Lung (tissue), 11 donors: ENCODE measurements at regions not wholly inside any gene's neighbourhood (a gene's known extent, or its start where the extent isn't known, plus 50 kb on each side); places are given as distances from the start of the nearest gene placed in this dataset.

Experiments
- ATAC-seq: fragments of 200-7000 bp; cut with Tn5 transposase; one replicate; pipeline ENCODE4 v1.9.1; 2020; ENCODE audit warnings: moderate number of reproducible peaks; ENCODE audit not compliant: insufficient read depth, low FRiP score
- DNase-seq, 3 donors: peaks; one replicate each; pipeline ENCODE4 v3.0.0-alpha.2; 2013 to 2017
- H3K27ac ChIP-seq, 2 donors: one replicate each; pipeline ENCODE4 v1.5.1; 2013; ENCODE audit warnings: mild to moderate bottlenecking in 2 of 2, moderate library complexity in 2 of 2, control low read depth in 1 of 2, inconsistent platforms in 1 of 2, low read depth in 1 of 2, low read length in 1 of 2
- H3K27me3 ChIP-seq, 3 donors: one replicate each; pipeline ENCODE4 v1.5.1; 2013; ENCODE audit warnings: low read length in 2 of 3; ENCODE audit not compliant: control insufficient read depth in 3 of 3, insufficient read depth in 3 of 3
- H3K36me3 ChIP-seq, 4 donors: one replicate each; pipeline ENCODE4 v1.5.1; 2013; ENCODE audit warnings: low read length in 4 of 4, mild to moderate bottlenecking in 1 of 4, moderate library complexity in 1 of 4; ENCODE audit not compliant: control insufficient read depth in 4 of 4, insufficient read depth in 4 of 4
- H3K4me1 ChIP-seq, 5 donors: one replicate each; pipeline ENCODE4 v1.5.1; 2013; ENCODE audit warnings: low read length in 5 of 5, mild to moderate bottlenecking in 2 of 5, moderate library complexity in 1 of 5; ENCODE audit not compliant: control insufficient read depth in 5 of 5, insufficient read depth in 5 of 5
- H3K4me3 ChIP-seq: one replicate; pipeline ENCODE4 v1.5.1; 2013; ENCODE audit warnings: mild to moderate bottlenecking, control low read depth, moderate library complexity
- H3K9ac ChIP-seq, 2 donors: one replicate each; pipeline ENCODE4 v1.5.1; 2013; ENCODE audit warnings: low read length in 2 of 2, control low read depth in 1 of 2; ENCODE audit not compliant: insufficient read depth in 1 of 2
- H3K9me3 ChIP-seq, 4 donors: one replicate each; pipeline ENCODE4 v1.5.1; 2013; ENCODE audit warnings: low read length in 3 of 4, mild to moderate bottlenecking in 1 of 4, moderate library complexity in 1 of 4; ENCODE audit not compliant: control insufficient read depth in 4 of 4, insufficient read depth in 3 of 4
- CTCF ChIP-seq: IDR thresholded peaks from 2 replicates; pipeline ENCODE4 v1.5.1; 2012; ENCODE audit warnings: mild to moderate bottlenecking; ENCODE audit errors: control extremely low read depth, extremely low read depth
- WGBS, 2 donors: extraction: QIAGEN DNeasy Blood & Tissue Kit; methylation state at CpG; one replicate each; pipeline ENCODE4 v1.1.7; 2013; 5-methylcytosine and 5-hydroxymethylcytosine counted together
- donor health status: control.
- donor health status: control.
- donor health status: Bipolar disorder and iron deficiency.
- donor health status: healthy.
- donor health status: DM: yes; HTN: yes; CAD: no.

DNA sequence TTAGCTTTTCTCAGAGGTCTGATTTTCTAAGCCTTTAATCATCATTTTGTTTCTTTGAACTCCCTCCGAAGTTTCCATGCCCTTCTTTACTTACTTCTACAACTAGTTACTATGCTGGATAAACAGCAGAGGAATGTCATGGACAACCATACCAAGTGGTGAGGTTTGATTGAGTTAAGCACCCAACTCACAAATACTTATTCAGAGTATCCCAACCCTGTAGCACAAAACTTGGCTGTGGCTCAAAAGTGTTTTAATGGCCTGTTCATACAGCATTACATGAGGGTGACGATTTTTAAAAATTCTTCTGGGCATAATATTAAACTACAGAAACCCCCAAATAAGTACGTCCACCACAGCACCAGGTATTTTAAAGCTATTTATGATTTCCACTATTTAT is 946.8 kb upstream of the SOX9 start:
- no peaks in the 10 kb centered on the region for H3K9me3 ChIP-seq
- ATAC-seq: no peak
- H3K4me1 ChIP-seq: peaks cover 0 to 4% (median 0%) of the 10 kb centered on the region in 5 donors
- DNase-seq: peak in 2 of 3 donors; percentile 16 to 51
- WGBS, 2 donors: 67 to 74% methylated on average over 3 of the region's 3 CpGs
- no peak overlapping the region for H3K4me3 ChIP-seq
- H3K9ac ChIP-seq: no peak overlapping the region
- H3K36me3 ChIP-seq: no peaks in the 10 kb centered on the region
- no peaks in the 10 kb centered on the region for H3K27me3 ChIP-seq
- no peak for TF ChIP-seq CTCF
- no peak overlapping the region for H3K27ac ChIP-seq

DNA sequence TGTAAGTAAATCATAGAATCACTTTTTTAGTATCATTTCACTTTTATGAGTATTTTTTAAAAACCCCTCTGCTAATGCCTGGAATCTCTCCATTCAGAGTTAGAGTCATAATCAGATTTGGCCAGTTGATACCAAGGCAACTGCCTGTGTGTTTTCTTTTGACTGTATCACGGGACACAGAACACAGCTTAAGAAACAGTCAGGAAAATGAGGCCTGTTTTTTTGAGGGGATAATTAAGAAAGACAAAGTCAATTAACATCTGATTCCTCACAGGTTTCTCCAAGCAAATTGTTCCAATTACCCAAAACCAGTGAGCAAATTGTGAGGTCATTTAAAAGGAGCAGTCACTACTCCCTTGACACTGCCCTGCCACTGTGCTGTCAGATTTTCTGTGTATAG is 944.5 kb upstream of the SOX9 start:
- Histone ChIP-seq H3K9ac (no peak overlapping the region), H3K4me1 (peaks cover 0 to 7% (median 0%) of the 10 kb centered on the region in 5 donors), H3K36me3 (no peaks in the 10 kb centered on the region), H3K9me3 (no peaks in the 10 kb centered on the region), H3K27ac (no peak overlapping the region), H3K27me3 (no peaks in the 10 kb centered on the region), H3K4me3 (no peak overlapping the region)
- ATAC-seq (no peak), DNase-seq (peak in 2 of 3 donors; percentile 34 to 58)
- no peak for TF ChIP-seq CTCF
- WGBS, 2 donors: 74 to 79% methylated on average over 1 of the region's 1 CpG

GRCh38 chr17:71176928-71177443 is 943.8 kb upstream of the SOX9 start:
- peak; percentile 15 to 33 (median 32) for DNase-seq
- WGBS, 2 donors: 79 to 91% methylated on average over 6 of the region's 6 CpGs

More at GRCh38 chr17:71176928-71177443, 943.8 kb upstream of the SOX9 start:
- TF ChIP-seq CTCF: no peak
- no peaks in the 10 kb centered on the region for H3K36me3 ChIP-seq
- no peaks in the 10 kb centered on the region for H3K9me3 ChIP-seq
- no peak overlapping the region for H3K9ac ChIP-seq
- H3K4me1 ChIP-seq: peaks cover 0 to 7% (median 0%) of the 10 kb centered on the region in 5 donors
- ATAC-seq: no peak
- H3K4me3 ChIP-seq: no peak overlapping the region
- H3K27me3 ChIP-seq: no peaks in the 10 kb centered on the region
- no peak overlapping the region for H3K27ac ChIP-seq
